Upper lobe of right lung (tissue), 1 donor: ENCODE measurements at regions not wholly inside any gene's neighbourhood (a gene's known extent, or its start where the extent isn't known, plus 50 kb on each side); places are given as distances from the start of the nearest gene placed in this dataset.
"Not testable (repeated sequence)": the region's sequence is repeated elsewhere in the genome, so short reads cannot be mapped to it uniquely, and the experiment has no call there.

ENCODE experiments used
- ATAC-seq: fragments of 200-7000 bp; cut with Tn5 transposase; one replicate; pipeline ENCODE4 v1.9.1; 2020; ENCODE audit warnings: mild to moderate bottlenecking, moderate library complexity
- DNase-seq: peaks from one replicate; pipeline ENCODE4 v3.0.0-alpha.2; 2020
- H3K27ac ChIP-seq: fragments of 200-600 bp; one replicate; pipeline ENCODE4 v1.8.0; 2022
- H3K27me3 ChIP-seq: fragments of 200-600 bp; one replicate; pipeline ENCODE4 v1.8.0; 2022; ENCODE audit warnings: mild to moderate bottlenecking
- H3K36me3 ChIP-seq: fragments of 200-600 bp; one replicate; pipeline ENCODE4 v1.8.0; 2022
- H3K4me1 ChIP-seq: fragments of 200-600 bp; one replicate; pipeline ENCODE4 v1.8.0; 2022
- H3K4me3 ChIP-seq: fragments of 200-600 bp; one replicate; pipeline ENCODE4 v1.8.0; 2022; ENCODE audit warnings: mild to moderate bottlenecking
- H3K9me3 ChIP-seq: fragments of 200-600 bp; one replicate; pipeline ENCODE4 v1.8.0; 2022
- CTCF ChIP-seq: fragments of 200-600 bp; IDR thresholded peaks from one replicate; pipeline ENCODE4 v1.8.0; 2022; ENCODE audit warnings: antibody characterized with exemption
- intact Hi-C: fragments of 100-400 bp; cut with DNase I; formaldehyde crosslinking; loops from one replicate; pipeline ENCODE4 v1.11.0; 2022
- donor health status: DM: no; HTN: yes; CAD: no; lungs with severe emphysema.

- no peak overlapping the region for H3K4me3 ChIP-seq
- DNase-seq: no peak
- no peaks in the 10 kb centered on the region for H3K27me3 ChIP-seq
- no peaks in the 10 kb centered on the region for H3K36me3 ChIP-seq
- ATAC-seq: no peak
- no peak overlapping the region for H3K27ac ChIP-seq
- H3K9me3 ChIP-seq: no peaks in the 10 kb centered on the region
- intact Hi-C loops: no loop called here
- no peak for TF ChIP-seq CTCF
- H3K4me1 ChIP-seq: no peaks in the 10 kb centered on the region
Observed at GRCh38 chr12:97645726-97646125, 183.1 kb downstream of the RMST start.

- intact Hi-C loops: no loop called here
- no peaks in the 10 kb centered on the region for H3K27me3 ChIP-seq
- DNase-seq: no peak
Observed at GRCh38 chr12:97647142-97647541, 184.5 kb downstream of the RMST start.

GRCh38 chr12:97650242-97650641 is 187.6 kb downstream of the RMST start:
- Histone ChIP-seq H3K9me3 (no peaks in the 10 kb centered on the region), H3K4me3 (no peak overlapping the region), H3K36me3 (no peaks in the 10 kb centered on the region), H3K27me3 (no peaks in the 10 kb centered on the region), H3K27ac (no peak overlapping the region), H3K4me1 (no peaks in the 10 kb centered on the region)
- intact Hi-C loops: no loop called here
- ATAC-seq: no peak
- DNase-seq: no peak
- no peak for TF ChIP-seq CTCF

More at GRCh38 chr12:97647142-97647541, 184.5 kb downstream of the RMST start:
- Histone ChIP-seq H3K4me1 (no peaks in the 10 kb centered on the region), H3K9me3 (no peaks in the 10 kb centered on the region), H3K36me3 (no peaks in the 10 kb centered on the region), H3K27ac (no peak overlapping the region), H3K4me3 (no peak overlapping the region)
- no peak for TF ChIP-seq CTCF
- no peak for ATAC-seq

- H3K27me3 ChIP-seq, H3K36me3 ChIP-seq, DNase-seq, H3K4me3 ChIP-seq, H3K27ac ChIP-seq, H3K9me3 ChIP-seq, intact Hi-C loops, H3K4me1 ChIP-seq, ATAC-seq: not testable (repeated sequence)
Observed at GRCh38 chr12:97656548-97656947, 193.9 kb downstream of the RMST start.

- intact Hi-C loops: no loop called here
- no peak for ATAC-seq
- TF ChIP-seq CTCF: no peak
Observed at GRCh38 chr12:97659117-97659880, 196.7 kb downstream of the RMST start.

GRCh38 chr12:97666263-97666662 is 203.7 kb downstream of the RMST start:
- Histone ChIP-seq H3K27me3 (no peaks in the 10 kb centered on the region), H3K36me3 (no peaks in the 10 kb centered on the region), H3K27ac (no peak overlapping the region), H3K4me3 (no peak overlapping the region), H3K4me1 (no peaks in the 10 kb centered on the region), H3K9me3 (no peaks in the 10 kb centered on the region)
- TF ChIP-seq CTCF: no peak
- DNase-seq (no peak), ATAC-seq (no peak)
- intact Hi-C loops: no loop called here

More at GRCh38 chr12:97659117-97659880, 196.7 kb downstream of the RMST start:
- H3K4me1 ChIP-seq: no peaks in the 10 kb centered on the region
- no peak for DNase-seq
- H3K27me3 ChIP-seq: no peaks in the 10 kb centered on the region
- no peak overlapping the region for H3K27ac ChIP-seq
- no peaks in the 10 kb centered on the region for H3K36me3 ChIP-seq
- no peak overlapping the region for H3K4me3 ChIP-seq
- no peaks in the 10 kb centered on the region for H3K9me3 ChIP-seq
